HG02885 (cell line): ENCODE measurements at regions not wholly inside any gene's neighbourhood (a gene's known extent, or its start where the extent isn't known, plus 50 kb on each side); places are given as distances from the start of the nearest gene placed in this dataset.
"Not testable (repeated sequence)": the region's sequence is repeated elsewhere in the genome, so short reads cannot be mapped to it uniquely, and the experiment has no call there.

Experiments
- ATAC-seq: cut with Tn5 transposase; IDR thresholded peaks from one replicate; pipeline ENCODE4 v1.9.1; 2021; ENCODE audit warnings: mild to moderate bottlenecking; ENCODE audit not compliant: unreplicated experiment, poor library complexity

GRCh38 chr10:33914746-33915145 is 580.3 kb upstream of the NRP1 start:
- no peak for ATAC-seq

GRCh38 chr10:33913194-33913593 is 578.7 kb upstream of the NRP1 start:
- ATAC-seq, result no peak

- not testable (repeated sequence) for ATAC-seq
Measured at GRCh38 chr10:33909476-33909875, 575.0 kb upstream of the NRP1 start.

- ATAC-seq, result no peak
Measured at GRCh38 chr10:33901166-33901565, 566.7 kb upstream of the NRP1 start.

GRCh38 chr10:33900596-33900995 is 566.1 kb upstream of the NRP1 start:
- ATAC-seq, result no peak

GRCh38 chr10:33899578-33900531 is 565.4 kb upstream of the NRP1 start:
- no peak for ATAC-seq

GRCh38 chr10:33897291-33897752 is 562.9 kb upstream of the NRP1 start:
- ATAC-seq, result no peak

- ATAC-seq, result no peak
Measured at GRCh38 chr10:33893506-33893905, 559.0 kb upstream of the NRP1 start.

GRCh38 chr10:33889371-33889770 is 554.9 kb upstream of the NRP1 start:
- no peak for ATAC-seq

GRCh38 chr10:33887188-33887587 is 552.7 kb upstream of the NRP1 start:
- no peak for ATAC-seq

- no peak for ATAC-seq
Measured at GRCh38 chr10:33886299-33886698, 551.8 kb upstream of the NRP1 start.

GRCh38 chr10:33884604-33885003 is 550.1 kb upstream of the NRP1 start:
- ATAC-seq, result no peak

GRCh38 chr10:33883881-33884280 is 549.4 kb upstream of the NRP1 start:
- no peak for ATAC-seq

GRCh38 chr10:33882996-33883395 is 548.5 kb upstream of the NRP1 start:
- ATAC-seq, result no peak

- ATAC-seq, result no peak
Measured at GRCh38 chr10:33880291-33880690, 545.8 kb upstream of the NRP1 start.

GRCh38 chr10:33878238-33878786 is 543.8 kb upstream of the NRP1 start:
- ATAC-seq, result no peak

GRCh38 chr10:33876584-33877400 is 542.3 kb upstream of the NRP1 start:
- ATAC-seq, result no peak

- ATAC-seq, result no peak
Measured at GRCh38 chr10:33875924-33876583, 541.6 kb upstream of the NRP1 start.

GRCh38 chr10:33871061-33871956 is 536.8 kb upstream of the NRP1 start:
- no peak for ATAC-seq
